ENCODE measurements at regions not wholly inside any gene's neighbourhood (a gene's known extent, or its start where the extent isn't known, plus 50 kb on each side); places are given as distances from the start of the nearest gene placed in this dataset.
A peak's percentile ranks its signal among the peaks of the same experiment; 100 is the strongest.

DNA sequence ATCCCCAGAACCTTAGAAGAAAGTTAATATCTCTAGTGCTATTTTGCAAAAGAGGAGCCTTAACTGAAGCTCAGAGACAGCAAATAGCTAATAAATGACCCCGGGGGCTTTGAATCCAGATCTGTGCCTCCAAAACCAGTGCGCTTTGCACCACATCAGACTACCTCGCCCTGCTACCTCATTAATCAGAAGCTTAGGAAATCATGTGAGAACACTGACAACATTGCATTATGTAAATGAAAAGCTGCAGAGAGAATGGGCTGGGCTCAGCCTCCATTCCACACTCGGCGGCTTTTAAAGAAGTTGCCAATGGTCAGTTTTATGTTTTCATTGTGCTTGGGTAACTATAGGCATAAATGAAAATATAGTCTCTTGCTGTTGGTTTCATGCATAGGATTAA, 54.0 kb upstream of the STMND1 start:
- FAIRE-seq: no peak

DNA sequence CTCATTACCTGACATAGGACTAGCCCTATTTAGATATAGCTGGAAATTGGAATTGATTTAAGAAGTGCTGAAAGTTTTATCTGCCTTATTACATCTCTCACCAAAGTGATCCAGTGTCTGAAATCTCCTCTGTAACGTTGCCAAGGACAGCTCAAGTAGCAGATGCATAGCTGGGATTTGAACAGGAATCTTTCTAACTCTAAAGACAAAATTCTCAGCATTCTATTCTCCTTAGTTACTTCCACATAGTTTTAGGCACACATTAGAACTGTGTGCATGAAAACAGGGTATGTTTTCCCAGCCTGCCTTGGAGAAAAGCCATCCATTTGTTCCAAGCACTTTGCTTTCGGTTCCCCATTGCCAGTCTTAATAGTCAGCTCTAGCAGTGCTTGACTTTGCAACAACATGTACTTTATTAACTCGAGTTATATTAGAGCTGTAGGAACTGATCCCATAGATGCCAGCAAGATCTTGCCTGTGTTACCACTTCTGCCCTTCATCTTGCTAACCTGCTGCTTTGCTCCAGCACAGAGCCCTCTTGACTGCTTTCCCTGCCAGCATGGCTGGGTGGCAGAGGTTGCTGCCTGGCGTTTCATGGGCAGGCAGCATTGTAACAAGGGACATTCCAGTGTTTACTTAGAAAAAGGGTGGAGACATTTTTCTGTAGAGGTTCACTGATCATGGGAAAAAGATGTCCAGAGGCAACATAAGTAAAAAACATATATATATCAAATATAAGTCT, 56.1 kb upstream of the STMND1 start:
- no peak for FAIRE-seq

DNA sequence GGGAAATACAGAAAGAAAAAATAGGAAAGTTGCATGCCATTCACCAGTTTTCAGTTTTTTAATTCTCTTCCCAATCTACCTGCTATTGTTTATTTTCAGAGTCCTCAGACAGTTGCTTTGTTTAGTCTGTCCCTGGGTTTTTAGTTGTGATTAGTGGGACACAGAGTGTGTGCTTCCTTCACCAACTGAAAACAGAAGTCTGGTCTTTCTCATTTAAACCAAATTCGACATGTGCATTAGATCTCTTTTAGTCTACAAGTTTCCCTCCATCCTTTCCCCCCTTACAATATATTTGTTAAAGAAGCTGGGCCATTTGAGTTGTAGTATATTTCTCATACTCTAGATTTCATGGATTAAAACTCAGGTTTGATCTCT, 58.7 kb upstream of the STMND1 start:
- no peak for FAIRE-seq

DNA sequence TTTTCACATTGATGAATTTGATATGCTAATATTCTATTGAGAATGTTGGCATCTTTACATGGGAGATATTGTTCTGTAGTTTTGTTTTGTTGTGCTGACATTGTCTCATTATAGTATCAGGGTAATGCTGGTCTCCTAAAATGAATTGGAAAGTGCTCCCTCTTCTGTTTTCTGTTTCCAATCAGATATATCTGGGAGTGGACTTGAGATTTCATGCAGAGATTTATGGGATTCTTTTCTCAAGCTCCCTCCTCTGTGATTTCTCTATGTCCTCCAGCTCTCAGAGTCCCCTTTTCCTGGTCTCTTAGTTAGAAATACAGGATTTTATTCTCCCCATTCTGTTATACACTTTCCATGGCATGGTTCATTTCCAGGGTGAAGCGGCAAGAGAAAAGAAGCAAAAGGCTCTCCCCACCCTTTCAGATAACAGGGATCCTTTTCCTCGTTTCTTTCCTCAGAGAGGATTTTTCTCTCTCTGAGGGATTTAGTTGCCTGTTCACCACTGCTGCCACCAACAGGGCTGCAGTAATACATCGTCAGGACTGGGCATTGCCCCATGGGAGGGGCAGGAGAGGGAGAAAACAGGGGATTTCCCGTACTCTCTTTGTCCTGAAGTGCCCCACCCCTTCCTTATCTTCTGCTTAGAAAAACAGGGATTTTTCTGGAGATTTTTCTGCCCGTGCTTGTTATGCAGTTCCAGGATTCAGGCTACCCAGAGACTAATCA, 59.3 kb upstream of the STMND1 start:
- FAIRE-seq: no peak

DNA sequence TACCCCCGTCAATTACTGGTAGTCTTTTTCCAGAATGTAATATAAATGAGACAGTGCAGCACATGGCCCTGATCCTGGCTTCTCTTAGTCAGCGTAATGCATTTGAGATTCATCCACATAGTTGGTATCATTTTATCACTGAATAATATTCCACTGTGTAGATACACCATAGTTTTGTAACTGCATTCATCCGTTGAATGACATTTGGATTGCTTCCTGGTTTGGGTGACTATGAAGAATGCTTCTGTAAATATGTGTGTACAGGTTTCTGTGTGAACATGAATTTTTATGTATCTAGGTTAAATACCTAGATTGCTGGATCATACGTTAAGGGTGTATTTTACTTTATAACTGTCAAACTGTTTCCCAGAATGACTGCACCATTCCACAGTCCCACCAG, 62.6 kb upstream of the STMND1 start:
- FAIRE-seq: no peak

DNA sequence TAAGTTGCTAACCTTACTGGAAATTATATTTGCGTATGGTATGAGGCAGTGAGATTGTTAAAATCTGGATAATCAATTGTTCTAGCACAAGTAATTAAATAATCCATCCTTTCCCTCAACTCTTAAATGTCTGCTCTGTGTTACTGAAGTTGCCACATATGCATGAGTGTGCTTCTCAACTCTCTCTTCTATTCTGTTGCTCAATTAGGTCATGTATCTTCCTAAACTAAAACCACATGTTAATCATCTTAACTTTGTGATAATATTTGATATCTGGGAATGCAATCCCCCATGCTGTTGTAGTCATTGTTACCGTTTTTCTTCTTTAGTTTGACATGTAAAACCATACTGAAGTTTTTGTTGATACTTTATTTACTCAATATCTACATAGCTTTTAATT, 63.5 kb upstream of the STMND1 start:
- no peak for FAIRE-seq

DNA sequence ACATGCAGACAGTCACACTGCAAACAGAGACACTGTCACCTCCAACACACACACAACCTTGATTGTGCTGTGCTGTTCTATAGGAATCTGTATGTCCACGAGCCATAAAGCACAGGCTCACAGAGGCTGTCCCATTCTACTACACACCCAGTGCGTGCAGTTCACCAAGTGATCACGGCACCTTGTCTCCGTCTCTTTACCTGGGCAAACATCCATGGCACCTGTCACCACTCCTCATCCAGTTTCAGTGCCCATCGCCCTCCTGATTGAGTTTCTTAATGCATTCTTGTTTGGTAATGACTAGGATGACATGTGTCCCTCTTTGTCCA, 65.8 kb upstream of the STMND1 start:
- FAIRE-seq: no peak

DNA sequence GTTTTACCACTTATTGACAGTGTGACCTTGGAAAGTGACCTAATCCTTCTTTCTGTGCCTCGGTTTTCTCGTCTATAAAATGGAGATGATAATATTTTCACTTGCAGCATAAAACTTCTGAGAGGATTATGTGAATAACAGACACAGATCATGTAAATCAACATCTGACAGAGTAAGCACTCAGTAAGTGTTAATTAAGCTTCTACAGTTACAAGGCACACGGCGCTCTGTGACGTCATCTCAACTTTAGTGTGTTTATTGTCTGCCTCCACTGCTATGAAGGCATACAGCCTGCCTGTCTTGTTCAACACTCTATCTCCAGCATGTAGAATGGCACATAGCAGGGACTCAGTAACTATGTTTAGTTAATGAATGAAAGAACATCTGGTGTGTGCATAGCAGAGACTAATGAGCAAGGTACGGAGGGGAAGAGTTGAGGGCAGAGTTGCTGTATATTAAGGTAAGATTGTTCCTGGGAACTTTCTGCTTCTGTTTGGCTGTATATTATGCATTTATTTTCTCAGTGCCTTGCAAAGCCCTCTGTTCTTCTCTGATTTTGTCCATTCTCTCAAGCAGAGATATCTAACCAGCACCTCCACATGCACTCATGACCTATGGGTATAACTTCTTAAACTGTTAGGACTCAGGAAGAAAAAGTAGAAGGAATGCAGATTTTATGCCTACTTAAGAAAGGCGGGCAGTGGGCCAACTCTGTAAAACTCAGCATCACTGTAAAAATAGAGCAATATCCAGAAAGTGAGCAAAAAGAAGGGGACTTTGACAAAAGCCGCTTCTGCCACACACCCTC, 66.4 kb upstream of the STMND1 start:
- no peak for FAIRE-seq

DNA sequence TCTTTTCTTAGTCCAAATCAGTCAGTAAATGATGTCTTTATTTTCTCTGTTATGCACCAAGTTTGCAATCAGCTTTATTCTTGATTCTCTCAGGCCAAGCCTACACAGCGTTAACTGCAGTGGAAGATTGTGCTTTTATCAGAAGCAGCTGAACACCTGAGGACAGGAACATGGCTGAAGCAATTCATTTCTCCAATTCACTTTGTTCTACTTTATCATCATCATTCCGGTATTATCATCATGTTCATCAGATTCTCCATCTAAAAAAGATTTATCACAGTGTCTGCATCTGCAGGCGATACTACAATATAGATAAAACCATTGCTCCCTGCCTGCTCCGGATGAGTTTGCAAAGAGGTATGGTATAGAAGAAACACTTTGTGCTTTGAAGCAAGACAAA, 68.1 kb upstream of the STMND1 start:
- no peak for FAIRE-seq

DNA sequence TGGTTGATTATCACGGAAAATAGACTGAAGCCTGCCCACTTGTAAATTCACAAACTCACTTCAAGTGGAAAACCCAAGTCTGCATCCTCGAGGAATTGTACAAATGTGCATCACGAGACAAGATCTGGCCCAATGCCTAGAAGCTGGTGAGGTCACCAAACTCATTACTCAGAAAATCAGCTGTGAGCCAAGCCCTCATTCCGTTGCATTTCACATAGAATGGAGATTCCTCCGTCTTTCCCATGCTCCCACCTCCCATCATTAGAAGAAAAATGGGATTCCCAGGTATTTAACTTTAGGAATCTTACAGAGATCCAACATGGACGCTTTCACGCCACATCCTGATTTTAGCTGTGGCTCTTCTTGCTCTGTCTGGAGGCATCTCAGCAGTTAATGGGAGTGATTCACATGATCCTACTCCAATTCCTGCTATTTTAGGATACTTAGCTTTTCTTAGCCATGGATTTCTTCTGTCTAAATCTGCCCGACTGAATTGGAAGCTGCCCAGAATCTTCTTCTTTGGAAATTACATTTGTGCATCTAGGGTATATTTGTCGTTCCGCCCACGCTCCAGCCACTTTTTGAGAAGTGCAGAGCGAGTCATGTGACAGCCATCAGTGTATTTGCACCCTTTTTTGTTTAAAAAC, 68.7 kb upstream of the STMND1 start:
- FAIRE-seq: peak; percentile 29

DNA sequence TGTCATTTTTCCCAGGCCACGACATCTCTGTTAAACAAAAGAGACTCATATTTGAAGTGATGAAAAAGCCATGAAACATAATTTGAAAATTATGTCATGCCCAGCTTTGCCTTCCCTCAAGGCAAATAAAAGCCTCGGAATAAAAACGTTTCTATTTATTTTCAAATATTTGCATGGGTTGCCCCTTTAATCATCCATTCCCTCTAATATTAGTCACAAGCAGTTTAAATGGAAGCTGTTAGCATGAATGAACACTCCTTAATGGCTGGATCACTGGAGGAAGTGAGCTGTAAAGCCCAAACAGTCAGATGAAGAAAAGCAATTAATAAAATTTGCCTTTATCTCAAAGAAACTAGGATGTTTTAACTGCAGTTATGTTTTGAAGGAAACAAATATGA, 69.3 kb upstream of the STMND1 start:
- no peak for FAIRE-seq

DNA sequence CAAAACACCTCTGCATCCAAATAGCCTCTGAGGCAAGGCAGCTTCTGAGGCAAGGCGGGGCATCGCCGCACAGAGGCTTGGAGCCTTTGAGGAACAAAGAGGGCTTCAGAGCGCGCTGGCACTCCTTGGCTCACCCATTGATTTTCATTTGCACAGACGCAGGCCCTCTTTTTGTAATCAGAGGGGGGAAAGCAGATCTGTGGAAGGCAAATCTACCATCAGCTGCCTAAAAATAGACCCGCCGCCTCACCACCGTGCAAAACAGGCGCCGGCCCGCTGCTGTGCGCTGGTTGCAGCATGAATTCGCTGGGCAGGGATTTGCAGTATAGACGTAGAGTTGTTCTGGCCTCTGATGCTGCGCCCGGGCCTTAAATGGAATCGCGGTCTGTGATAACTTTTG, 69.9 kb upstream of the STMND1 start:
- no peak for FAIRE-seq

DNA sequence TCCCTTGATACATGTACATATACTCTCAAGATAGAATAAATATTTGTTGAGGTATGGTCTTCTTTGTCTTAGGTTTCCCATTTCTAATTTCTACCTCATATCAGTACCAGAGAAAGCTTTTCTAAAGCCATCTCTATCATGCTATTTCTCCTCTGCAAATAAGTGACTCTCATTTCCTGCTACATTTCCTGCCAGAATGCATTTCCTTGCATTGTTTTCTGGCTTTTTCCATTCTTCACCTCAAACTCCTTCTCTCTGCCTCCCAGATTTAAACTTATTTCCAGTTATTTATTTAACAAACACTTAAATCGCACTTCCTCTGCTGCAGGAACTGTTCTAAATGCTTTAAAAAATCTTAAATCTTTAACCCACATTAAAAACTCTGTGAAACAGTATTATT, 74.4 kb upstream of the STMND1 start:
- no peak for FAIRE-seq

DNA sequence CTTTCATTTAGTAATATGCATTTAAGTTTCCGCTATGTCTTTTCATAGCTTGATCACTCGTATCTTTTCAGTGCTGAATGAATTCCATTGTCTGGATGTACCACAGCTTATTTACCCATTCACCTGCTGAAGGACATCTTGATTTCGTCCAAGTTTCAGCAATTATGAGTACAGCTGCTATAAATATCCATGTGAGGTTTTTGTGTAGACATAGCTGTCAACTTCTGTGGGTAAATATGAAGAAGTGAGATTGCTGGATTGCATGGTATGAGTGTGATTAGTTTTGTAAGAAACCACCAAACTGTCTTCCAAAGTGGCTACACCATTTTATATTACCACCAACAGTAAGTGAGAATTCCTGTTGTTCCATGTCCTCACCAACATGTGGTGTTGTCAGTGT, 79.2 kb upstream of the STMND1 start:
- FAIRE-seq: no peak

DNA sequence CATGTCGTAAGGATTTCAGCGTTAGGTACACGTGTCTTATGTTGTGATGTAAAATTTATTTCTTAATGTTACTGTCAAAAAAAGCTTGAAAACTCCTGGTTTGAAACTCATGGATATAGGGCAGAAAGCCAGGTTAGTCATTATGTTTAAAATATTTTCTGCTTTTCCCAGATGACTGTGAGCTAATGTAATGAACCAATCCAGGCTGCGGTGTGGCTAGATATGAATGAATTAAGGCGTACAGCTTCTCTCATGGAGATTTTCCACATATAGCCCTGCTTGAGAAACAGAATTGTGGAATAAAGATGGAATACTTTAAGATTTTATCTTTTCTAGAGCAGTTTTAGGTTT, 80.3 kb upstream of the STMND1 start:
- FAIRE-seq: no peak

DNA sequence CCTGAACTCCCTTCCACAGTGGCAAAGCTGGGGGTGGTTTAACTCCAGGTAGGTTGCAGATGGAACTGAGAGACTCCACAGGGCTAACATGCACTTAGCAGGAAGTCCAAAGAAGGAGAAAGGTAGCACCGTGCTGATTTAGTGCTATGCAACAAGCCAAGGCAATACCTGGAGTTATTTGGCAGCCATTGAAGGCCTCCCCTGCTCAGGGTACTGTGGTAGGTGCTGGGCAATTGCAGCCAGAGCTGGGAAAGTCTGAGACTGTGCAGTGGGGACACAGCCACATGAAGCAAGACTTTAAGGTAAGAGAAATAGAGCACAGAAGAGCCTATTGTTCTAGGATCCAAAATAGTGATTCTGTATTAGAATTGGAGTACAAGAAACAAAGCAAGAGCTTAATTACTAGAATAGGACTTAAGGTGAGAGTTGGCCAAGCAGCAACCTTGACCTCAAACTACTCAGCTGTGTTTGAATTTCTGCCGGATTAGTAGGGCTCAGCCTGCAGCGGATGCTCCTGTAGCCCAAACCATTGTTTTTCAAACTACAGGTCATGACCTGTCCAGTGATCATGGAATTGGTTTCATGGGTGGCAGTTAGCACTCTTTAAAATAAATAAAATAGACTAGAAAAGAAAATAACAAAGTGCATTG, 80.8 kb upstream of the STMND1 start:
- no peak for FAIRE-seq

DNA sequence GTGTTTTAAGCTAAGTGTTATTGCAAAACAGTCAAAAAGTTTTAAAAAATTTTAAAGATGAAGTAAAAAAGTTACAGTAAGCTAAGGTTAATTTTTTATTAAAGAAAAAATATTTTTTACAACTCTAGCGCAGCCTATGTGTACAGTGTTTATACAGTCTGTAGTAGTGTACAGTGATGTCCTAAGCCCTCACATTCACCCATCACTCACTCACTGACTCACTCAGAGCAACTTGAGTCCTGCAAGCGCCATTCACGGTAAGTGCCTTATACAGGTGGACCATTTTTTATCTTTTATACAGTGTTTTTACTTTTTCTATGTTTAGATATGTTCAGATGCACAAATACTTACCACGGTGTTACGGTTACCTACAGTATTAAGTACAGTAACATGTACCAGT, 83.4 kb upstream of the STMND1 start:
- no peak for FAIRE-seq

DNA sequence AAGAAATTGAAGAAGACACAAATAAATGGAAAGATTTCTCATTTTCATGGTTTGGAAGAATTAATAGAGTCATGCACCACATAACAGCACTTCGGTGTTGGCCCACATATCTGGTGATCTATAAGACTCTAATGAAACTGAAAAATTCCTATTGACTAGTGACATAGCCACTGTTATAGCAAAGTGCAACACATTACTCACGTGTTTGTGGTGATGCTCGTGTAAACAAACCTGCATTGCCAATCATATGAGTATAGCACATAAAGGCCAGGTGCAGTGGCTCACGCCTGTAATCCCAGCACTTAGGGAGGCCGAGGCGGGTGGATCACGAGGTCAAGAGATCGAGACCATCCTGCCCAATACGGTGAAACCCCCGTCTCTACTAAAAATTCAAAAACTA, 84.4 kb upstream of the STMND1 start:
- no peak for FAIRE-seq

DNA sequence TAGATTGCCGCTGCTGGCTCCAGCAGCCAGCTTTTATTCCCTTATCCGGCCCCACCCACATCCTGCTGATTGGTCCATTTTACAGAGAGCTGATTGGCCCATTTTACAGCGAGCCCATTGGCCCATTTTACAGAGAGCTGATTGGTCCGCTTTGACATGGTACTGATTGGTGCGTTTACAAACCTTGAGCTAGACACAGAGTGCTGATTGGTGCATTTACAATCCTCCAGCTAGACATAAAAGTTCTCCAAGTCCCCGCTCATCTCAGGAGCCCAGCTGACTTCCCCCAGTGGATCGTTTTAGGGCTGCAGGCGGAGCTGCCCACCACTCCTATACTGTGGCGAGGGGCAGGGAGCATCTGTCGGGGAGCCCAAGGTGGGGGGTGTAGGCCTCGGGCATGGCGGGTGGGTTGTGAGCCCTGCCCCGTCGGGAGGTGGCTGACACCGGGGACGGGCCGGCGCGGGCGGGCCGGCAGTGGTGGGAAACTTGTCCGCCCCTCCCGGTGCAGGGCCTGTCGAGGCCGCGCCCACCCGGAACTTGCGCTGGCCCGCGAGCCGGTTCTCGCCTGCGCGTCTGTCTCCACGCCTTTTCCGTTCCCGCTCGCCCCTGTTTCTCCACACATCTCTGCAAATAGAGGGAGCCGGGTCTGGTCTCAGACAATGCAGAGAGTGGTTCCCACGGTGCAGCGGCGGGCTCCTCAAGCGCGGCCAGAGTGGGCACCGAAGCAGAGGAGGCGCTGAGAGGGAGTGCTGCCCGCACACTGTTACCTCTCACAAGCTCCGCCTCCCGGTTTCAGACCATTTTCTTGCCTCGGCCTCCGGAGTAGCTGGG, 86.1 kb upstream of the STMND1 start:
- no peak for FAIRE-seq

DNA sequence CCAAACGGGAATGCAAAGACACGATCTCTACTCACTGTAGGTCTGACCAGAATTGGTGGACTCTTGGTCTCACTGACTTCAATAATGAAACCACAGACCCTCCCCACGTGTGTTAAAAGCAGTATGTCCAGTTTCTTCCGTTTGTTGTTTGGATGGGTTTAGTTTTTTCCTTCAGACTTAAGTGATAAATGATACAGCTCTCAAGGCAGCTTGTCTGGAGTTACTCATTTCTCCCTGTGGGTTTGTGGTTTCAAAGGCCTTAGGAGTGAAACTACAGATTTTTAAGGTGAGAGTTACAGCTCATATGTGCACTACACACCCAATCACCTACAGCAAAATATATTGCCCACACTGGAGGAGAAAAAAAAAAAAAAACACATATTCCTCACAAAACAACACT, 86.7 kb upstream of the STMND1 start:
- FAIRE-seq: no peak

DNA sequence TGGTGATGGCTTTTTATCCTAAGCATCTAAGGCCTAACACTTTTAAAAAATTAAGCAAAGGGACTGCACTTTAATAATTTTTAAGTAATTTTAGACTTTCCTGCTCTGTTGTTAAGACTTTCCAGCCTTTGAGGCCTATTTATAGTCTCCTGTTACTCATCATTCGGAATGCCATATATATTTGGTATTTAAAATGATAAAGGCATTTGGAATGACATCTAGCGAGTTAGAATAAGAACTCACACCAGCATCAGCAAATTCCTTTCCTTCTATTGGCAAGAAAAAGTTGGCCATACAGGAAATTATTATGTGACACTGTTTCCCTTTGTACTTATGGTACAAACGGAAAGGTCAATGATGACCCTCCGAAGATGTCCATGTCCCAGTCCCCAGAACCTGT, 88.1 kb upstream of the STMND1 start:
- no peak for FAIRE-seq
